Hippocampal formation (tissue), 2 donors: ENCODE measurements at regions not wholly inside any gene's neighbourhood (a gene's known extent, or its start where the extent isn't known, plus 50 kb on each side); places are given as distances from the start of the nearest gene placed in this dataset.
"Not testable (repeated sequence)": the region's sequence is repeated elsewhere in the genome, so short reads cannot be mapped to it uniquely, and the experiment has no call there.

Experiments
- DNase-seq, 2 donors: peaks; one replicate each; lab custom pipeline; 2025; lab: John Stamatoyannopoulos, UW

GRCh38 chr22:22946131-22946530 is 58.5 kb downstream of the IGLL5 start:
- no peak for DNase-seq

GRCh38 chr22:22948651-22949571 is 61.3 kb downstream of the IGLL5 start:
- no peak for DNase-seq

GRCh38 chr22:22949953-22950352 is 62.3 kb downstream of the IGLL5 start:
- no peak for DNase-seq

GRCh38 chr22:22951035-22951434 is 63.4 kb downstream of the IGLL5 start:
- no peak for DNase-seq

- DNase-seq: no peak
Observed at GRCh38 chr22:22952531-22953280, 65.1 kb downstream of the IGLL5 start.

GRCh38 chr22:22953791-22954190 is 66.2 kb downstream of the IGLL5 start:
- no peak for DNase-seq

- no peak for DNase-seq
Observed at GRCh38 chr22:22954656-22955055, 67.0 kb downstream of the IGLL5 start.

- DNase-seq: no peak
Observed at GRCh38 chr22:22955276-22955798, 67.7 kb downstream of the IGLL5 start.

- peak; percentile 67 to 76 for DNase-seq
Observed at GRCh38 chr22:22955866-22956535, 68.4 kb downstream of the IGLL5 start.

GRCh38 chr22:22957090-22957489 is 69.5 kb downstream of the IGLL5 start:
- no peak for DNase-seq

- no peak for DNase-seq
Observed at GRCh38 chr22:22958621-22959020, 71.0 kb downstream of the IGLL5 start.

- peak; percentile 82 to 86 for DNase-seq
Observed at GRCh38 chr22:22959147-22959827, 71.7 kb downstream of the IGLL5 start.

- no peak for DNase-seq
Observed at GRCh38 chr22:22960307-22960706, 72.7 kb downstream of the IGLL5 start.

- no peak for DNase-seq
Observed at GRCh38 chr22:22961574-22961973, 74.0 kb downstream of the IGLL5 start.

- DNase-seq: no peak
Observed at GRCh38 chr22:22968366-22968765, 80.8 kb downstream of the IGLL5 start.

GRCh38 chr22:22972605-22973004 is 85.0 kb downstream of the IGLL5 start:
- not testable (repeated sequence) for DNase-seq

GRCh38 chr22:22973336-22973735 is 85.7 kb downstream of the IGLL5 start:
- DNase-seq: no peak

- DNase-seq: no peak
Observed at GRCh38 chr22:22974156-22974555, 86.5 kb downstream of the IGLL5 start.

- no peak for DNase-seq
Observed at GRCh38 chr22:22974795-22975580, 87.4 kb downstream of the IGLL5 start.

- no peak for DNase-seq
Observed at GRCh38 chr22:22976033-22976922, 88.7 kb downstream of the IGLL5 start.
